Suprapubic skin (tissue), 4 donors: ENCODE measurements at regions not wholly inside any gene's neighbourhood (a gene's known extent, or its start where the extent isn't known, plus 50 kb on each side); places are given as distances from the start of the nearest gene placed in this dataset.

Source experiments
- CTCF ChIP-seq, 2 donors: fragments of 200-600 bp in 1 of 2; fragments of 450-650 bp in 1 of 2; sonication (generic) in 1 of 2; IDR thresholded peaks; one replicate each; pipeline ENCODE4 v1.5.1; 2016 to 2019; ENCODE audit warnings: antibody characterized with exemption in 2 of 2, mild to moderate bottlenecking in 1 of 2, moderate library complexity in 1 of 2
- EP300 ChIP-seq: sonication (generic); formaldehyde crosslinking; IDR thresholded peaks from one replicate; pipeline ENCODE4 v1.6.1; 2017; ENCODE audit warnings: antibody characterized with exemption
- POLR2A ChIP-seq, 2 donors: fragments of 450-650 bp; IDR thresholded peaks; one replicate each; pipeline ENCODE4 v1.6.1; 2017; ENCODE audit warnings: antibody characterized with exemption in 2 of 2, mild to moderate bottlenecking in 2 of 2, moderate library complexity in 2 of 2
- POLR2AphosphoS5 ChIP-seq, 3 donors: sonication (generic); formaldehyde crosslinking; IDR thresholded peaks; one replicate each; pipeline ENCODE4 v1.6.1; 2017; ENCODE audit warnings: antibody characterized with exemption in 3 of 3

- TF ChIP-seq POLR2AphosphoS5 (IDR thresholded peaks at IDR 0.05), result no peak
- no peak for TF ChIP-seq POLR2A (IDR thresholded peaks at IDR 0.05)
- no peak for TF ChIP-seq CTCF (IDR thresholded peaks at IDR 0.05)
- TF ChIP-seq EP300, result no peak
Measured at GRCh38 chr14:25846246-25846645, 751.6 kb downstream of the NOVA1 start.
